HG02610 (cell line): ENCODE measurements at regions not wholly inside any gene's neighbourhood (a gene's known extent, or its start where the extent isn't known, plus 50 kb on each side); places are given as distances from the start of the nearest gene placed in this dataset.

Source experiments
- ATAC-seq: cut with Tn5 transposase; IDR thresholded peaks from one replicate; pipeline ENCODE4 v1.9.1; 2021; ENCODE audit warnings: mild to moderate bottlenecking, moderate library complexity; ENCODE audit not compliant: unreplicated experiment

DNA sequence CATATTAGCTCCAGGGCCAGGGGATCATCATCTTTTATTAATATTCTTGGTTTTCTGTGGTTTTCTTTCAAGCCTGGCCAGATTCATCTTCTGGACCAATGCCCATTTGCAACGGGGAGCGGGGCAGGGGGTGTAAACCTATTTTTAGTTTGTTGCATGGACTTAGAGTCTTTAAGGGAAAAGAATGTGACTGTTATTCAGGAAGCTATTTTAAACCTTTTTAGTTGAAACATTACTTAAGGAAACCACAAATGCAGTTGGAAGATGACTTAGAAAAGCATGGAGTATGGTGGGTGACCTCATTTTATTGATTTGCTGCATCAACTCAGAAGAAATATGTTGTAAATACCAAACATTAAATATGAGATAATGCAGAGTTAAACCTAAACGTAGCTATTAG is 368.4 kb upstream of the E2F7 start:
- ATAC-seq: no peak

DNA sequence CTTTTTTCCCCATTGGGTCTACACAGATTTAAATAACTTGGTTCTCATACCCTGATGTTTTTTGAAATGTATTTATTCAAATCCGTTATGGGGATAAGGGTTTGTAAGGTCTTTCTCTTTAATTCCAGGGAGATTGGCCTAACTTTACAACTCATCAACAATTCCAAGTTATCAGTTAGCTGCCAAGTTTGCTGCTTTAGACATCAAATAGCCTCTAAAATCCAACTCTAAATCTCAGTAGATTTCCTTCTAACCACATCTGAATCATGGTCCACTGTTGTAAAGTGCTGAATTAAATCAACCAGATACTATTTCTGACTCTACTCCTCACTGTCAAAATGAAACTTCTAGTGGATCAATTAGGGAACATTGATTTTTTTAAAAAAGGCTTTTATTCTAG is 364.1 kb upstream of the E2F7 start:
- ATAC-seq: no peak

DNA sequence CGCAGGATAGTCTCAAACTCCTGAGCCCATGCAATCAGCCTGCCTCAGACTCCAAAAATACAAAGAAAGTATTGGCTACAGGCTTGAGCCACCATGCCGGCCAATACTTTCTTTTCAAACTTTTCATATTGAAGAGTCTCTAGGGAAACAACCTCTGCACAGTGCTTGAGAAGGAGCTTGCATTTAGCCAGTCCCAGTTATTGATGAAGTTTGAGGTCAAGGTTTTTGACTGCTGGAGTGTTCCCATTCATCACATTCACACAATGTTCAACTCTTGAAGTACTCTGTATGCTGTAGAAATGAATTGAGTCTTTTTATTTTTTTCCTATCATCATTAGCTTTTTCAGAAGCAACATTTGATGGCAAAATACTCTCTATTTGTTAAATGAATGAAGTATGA is 355.8 kb upstream of the E2F7 start:
- no peak for ATAC-seq

DNA sequence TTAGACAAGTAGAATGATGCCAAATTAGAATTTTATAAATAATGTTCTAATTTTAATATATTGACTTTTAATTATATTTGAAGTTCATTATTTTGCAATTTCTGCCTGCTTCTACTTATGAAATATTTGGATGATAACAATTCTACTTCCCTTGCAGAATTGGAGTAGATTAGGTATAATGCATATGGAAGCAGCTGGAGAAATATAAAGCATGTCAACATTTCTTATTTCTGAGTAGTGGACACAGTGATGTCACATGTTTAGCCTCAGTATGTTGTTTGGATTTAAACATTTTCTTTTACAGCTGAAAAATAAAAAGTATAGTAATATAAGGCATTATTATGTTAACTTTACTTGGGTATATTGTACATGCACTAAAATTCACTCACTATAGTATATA is 344.2 kb upstream of the E2F7 start:
- ATAC-seq: no peak

DNA sequence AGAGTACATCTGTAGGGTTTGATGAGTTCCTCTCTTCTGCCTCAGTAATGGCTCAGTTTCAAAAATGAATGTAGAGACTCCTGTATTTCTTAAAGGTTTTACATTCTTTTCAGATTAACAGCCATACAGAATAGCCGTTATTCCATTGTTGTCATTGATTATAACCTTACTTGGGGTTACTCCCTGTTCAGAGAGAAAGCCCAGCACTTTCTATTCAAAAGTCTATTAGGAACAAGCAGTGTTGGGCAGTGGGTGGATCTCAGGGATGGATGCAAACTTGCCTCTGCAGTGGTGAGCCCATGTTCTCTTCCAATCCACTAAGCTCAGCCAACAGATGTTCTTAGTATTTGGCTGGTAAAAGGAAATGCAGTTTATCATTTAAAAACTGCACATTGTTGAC is 342.6 kb upstream of the E2F7 start:
- no peak for ATAC-seq

DNA sequence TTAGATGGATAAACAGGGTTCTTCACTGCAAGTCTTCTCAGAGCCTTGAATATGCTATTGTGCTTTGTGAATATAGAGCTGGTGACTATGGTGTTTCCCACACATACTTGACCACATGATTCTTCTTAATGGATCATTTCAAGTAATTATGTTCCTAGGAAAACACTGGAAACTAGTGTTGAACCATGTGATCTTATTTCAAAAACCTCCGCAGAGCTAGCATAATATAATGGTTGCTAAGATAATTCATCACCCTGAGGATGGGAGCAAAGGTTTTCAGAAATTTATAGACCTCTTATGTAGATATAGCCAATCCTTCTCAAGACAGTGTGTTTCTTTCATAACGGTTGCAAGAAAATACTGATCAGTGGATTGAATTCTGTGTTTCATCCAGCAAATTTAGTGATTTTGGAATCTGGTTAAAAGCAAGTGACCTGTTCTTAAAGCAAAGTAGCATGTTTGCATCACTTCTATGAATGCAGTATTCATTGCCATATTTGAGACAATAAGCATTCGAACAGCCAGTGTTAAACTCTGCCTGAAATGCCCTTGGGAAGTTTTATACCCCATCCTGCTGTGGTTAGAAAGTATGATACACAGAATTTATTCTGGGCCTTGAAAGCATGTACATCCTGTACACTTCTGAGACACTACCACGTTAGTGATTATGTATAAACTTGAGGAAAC is 341.0 kb upstream of the E2F7 start:
- no peak for ATAC-seq

DNA sequence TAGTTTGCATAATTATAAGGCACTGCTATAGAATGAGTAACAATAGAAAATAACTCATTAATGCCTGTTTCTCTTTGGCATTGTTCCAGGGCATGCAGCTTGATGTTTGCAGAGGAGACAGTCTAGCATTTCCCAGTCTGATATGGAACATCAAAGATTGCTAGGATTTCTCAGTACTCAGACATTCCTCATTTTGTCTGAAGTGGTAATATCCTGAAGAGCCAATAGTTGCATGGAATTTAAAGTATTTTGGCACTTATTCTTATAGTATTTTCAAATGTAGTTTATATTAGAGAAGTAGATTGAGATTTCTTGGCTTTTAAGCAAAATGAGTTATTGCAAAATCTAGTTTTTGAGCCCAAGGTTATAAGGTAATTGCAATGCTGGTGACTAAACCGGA is 337.3 kb upstream of the E2F7 start:
- ATAC-seq: no peak

DNA sequence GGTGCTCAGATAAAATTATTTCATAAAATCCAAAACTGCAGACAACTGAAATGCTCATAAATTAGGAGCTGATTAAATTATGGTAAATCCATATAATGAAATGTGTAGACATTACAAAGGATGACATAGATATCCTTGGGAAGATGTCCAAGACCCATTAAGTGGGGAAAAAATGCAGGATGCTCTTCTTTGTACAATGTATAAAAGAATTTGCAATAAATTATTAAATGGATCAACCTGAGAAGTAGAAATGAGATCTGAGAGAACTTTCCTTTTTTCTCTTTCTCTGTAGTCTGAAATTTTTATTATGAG is 336.4 kb upstream of the E2F7 start:
- ATAC-seq: no peak

DNA sequence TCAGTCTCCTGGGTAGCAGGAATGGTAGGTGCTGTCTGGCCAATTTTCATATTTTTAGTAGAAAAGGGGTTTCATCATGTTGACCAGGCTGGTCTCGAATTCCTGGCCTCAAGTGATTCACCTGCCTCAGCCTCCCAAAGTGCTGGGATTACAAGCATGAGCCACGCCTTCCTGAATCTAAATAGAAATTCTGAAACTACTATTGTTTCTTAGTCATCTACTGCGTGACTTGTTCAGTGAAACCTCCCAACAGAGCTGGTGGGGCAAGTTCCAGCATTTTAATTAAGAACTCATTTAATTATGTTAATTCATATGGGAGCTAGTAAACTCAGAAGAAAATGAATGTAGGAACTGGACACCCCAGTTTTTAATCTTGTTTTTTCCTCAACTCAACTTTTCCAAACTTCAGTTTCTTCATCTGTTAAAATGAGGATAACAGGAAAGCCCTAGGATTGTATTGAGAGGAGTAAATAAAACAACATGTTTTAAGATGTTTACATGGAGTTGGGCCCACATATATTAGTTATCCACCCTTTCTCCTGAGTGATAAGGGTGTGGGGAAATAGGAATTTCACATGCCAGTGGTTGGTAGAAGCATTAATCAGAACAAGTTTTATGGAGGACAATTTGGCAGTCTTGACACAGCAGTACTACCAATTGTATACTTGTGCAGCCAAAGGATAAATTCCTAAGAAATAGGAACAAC is 335.8 kb upstream of the E2F7 start:
- ATAC-seq: no peak

DNA sequence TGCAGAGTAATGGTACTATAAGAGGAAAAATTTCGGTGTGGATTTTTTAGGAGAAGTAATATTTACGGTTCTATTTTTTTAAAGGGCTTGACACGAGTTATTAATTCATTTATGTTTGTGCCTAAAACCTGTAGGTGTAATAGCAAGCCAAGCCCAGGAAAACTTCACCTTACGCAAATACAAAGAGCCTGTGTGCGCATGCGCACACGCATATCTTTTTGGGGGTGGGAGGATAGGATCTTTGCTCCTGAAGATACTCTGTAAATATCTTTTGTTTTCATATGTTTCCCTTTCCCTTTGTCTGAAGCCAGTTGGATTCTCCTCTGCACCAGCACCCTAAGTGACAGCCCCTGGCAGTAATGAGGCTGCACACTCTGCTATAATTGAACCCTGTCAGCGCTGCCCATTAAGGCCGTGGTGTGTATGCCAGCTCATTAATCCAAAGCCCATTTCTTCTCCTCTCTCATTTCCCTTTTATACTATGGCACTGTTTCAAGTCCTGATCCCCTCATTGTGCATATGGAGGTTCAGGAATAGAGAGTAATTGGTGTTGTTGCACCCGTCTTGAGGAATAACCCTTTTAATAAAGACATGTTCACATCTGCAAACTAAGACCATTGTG is 327.2 kb upstream of the E2F7 start:
- ATAC-seq: no peak

DNA sequence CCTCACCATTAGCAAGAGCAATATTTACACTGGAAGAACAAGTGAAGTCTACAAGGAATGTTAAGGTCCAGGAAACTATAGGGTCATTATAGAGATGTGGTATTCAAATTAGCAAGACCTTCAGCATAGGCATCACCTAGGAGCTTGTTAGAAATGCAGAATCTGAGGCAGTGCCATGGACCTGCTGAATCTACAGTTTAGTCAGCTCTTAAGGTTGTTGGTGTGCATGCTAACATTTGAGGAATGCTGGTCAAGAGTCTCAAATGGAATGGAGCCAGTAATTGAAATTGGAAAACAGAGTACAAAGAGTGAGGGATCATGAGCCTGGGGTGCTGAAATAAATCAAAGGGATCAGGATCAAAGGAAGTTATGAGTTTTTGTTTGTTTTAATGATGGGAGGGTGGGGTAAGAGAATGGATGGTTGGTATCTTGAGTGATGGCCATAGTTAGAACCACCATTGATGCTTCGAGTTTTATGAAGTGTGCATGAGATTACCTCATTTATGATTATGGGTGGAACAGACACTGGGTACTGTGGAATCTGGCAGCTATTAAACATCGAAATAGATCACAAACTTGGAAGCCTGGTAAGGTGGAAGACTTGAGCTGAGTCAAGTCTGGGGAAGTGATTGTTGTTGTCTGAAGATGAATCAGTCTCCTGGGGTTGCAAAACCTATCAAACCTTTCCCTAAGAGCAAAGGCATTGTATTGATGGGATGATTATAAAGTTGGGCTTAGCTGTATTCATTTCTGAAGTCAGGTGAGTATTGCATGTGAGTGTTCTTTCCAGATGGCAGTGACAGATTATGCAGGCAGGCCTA is 323.3 kb upstream of the E2F7 start:
- ATAC-seq: no peak

DNA sequence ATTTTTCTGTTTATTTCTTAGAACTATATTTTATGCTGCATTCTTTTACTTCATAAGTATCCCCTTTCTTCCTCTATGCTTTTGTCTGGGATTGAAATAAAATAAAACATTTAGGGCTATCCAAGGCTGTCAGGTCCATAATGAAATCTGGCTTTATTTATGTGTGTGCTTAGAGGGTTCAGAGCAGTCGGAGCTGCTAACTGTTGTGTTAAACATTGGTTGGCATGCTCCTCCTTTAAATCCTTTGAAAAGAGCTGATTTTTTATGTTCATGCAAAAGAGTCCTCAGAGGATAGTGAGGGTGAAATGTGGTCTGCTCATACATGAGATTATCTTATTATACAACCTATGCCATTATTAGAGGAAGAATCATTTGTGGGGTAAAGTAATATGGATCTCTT is 322.3 kb upstream of the E2F7 start:
- no peak for ATAC-seq

DNA sequence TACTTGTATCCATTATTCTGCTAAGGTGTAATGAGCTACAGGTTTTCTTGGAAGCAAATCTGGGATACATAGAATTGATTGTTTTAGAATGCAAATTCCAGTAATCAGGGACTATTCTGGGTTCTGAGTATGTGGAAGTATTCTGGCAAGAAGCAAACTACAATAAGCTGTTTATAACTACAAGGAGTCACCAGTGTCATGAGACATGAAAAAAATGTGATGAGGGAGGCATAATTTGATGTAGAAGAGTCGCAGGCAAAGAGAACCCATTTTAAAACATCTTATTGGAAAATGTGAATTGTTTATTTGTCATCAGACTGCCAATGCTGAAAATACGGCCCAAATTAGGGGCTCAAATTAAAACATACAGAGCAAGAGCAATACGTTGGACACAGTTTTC is 321.8 kb upstream of the E2F7 start:
- ATAC-seq: no peak

DNA sequence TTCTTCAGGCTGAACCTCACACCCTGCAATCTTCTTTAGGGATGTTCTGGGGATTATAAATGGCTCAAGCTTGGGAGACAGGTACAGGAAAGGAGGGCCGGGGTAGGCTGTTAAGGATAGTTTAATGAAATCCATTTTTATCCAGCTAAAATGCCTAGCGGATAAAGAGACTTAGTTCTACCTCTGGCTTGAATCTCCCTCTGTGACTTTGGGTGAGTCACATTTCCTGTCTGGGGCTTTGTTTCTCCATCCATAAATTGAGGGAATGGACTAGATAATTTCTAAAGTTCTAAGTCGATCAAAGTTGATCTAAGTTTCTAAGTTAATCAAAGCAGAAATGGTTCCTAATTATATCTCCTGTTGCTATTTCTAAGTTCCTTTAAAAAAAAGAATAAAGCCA is 319.6 kb upstream of the E2F7 start:
- ATAC-seq: no peak

DNA sequence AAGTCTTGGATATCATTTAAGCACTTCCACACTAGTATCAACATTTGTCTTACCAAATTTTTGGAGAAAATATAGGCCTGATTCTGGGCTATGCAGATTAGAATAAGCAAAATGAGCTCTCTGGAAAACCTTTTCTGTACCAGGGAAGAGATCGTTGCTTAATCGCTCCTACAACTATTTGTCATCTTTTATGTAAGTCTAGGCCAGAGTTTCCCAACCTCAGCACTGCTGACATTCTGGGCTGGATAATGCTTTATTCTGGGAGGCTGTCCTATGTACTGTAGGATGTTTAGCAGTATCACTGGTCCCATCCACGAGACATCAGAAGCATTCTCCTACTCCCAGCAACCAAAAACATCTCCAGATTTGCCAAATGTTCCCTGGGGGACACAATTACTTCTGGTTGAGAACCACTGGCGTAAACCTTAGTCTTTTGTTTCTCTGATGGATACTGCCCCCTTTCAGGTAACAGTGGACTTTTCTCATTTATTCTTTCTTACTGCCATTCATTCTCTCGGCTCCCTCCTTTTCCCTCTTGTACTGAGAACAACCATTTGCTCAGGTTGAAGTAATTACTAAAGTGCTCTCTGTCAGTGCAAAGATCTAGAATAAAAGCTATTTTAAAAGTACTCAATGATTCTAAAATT is 316.9 kb upstream of the E2F7 start:
- ATAC-seq: no peak

DNA sequence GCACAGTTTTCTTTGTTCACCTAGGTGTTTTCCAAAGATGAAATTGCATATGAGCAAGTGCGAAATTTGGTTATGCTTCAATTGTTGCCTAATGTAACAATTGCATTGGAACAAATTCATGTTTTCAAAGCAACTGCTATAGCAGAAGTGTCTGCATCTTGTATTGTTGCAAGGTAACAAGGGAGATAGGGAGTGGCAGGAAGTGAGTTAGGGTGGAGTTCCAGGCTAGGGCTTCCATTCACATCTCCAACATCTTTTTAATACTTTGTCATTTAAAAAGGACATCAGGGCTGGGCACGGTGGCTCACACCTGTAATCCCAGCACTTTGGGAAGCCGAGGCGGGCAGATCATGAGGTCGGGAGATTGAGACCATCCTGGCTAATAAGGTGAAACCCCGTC is 312.3 kb upstream of the E2F7 start:
- no peak for ATAC-seq

DNA sequence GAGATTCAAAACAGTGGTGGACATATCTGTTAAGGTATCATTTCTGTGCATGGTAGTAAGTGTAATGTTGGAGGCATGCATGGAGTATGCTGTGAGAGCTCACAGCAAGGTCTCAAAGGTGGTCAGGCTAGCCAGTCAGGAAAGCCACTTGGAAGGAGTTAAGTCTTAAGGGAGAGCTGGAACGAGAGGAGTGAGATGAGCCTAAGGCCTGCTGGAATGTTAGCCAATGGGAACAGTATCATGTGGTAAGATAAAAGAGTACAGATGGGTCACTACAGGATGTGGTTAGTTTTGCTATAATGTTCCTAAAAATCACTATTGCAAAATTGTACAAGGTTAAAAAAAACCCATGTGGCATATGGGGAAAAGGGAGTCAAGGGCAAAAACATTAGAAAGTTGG is 311.7 kb upstream of the E2F7 start:
- no peak for ATAC-seq

DNA sequence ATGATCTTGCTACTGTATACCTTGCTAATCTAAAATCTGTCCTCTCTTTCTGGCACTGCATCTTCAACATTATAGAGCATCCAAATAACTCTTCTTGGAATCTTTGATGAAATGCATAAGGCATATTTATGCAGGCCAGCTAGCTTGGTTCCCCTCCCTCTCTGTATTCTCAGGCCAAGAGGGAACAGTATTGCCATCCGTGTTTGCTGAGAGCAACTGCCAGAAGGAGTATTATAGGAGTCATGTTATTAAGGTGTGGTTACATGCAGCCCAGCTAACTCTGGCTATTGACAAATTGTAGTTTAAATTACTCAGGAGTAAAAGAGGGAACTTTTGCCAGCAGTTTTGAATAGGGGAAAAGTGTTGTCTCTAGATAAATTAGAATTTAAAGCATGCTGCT is 309.3 kb upstream of the E2F7 start:
- no peak for ATAC-seq

DNA sequence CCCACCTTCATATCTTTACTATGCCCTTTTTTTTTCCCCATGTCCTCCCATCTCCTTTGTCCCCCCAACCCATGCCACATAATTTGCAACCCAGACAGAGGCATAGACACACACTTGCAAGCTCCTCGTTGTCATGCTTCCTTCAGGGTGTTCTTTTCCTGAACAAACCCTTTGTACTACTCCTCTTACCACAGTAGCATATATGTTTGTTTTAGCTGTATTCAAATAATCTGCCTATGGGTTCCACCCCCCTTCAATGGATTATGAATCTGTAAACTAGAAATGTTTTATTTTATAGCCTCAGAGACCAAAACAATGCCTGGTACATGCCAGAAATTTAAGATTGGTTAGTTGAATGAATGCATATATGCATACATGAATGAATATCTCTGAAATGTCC is 307.1 kb upstream of the E2F7 start:
- no peak for ATAC-seq

DNA sequence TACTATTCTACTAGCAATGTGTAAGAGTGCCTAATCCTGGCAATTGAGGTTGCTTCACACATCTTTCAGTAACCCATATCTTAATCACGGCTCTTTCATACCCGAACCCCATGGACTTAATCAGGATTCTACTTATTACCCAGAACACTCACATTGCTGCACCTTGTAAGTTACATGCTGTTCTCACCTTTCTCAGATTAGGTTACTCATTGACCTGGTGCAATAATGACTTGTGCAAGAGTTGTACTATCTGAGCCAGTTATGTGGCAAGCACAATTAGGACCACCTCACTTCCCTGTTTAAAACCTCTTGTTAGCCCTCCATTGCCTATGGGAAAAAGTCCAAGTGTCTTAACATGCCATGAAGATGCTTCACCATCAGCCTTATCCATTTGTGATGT is 306.7 kb upstream of the E2F7 start:
- no peak for ATAC-seq

DNA sequence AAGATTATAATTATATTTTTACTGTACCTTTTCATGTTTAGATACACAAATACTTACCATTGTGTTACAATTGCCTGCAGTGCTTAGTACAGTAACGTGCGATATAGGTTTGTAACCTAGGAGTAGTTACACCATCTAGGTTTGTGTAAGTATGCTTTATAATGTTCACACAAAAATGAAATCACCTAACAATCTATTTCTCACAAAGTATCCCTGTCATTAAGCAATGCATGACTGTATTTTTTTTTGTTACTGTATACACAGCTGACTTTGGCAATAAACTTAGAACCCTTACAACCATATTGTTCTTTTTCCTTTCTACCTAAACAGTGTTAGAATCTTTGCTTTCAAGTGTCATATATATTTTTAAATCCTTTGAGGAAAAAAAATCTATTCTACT is 303.0 kb upstream of the E2F7 start:
- no peak for ATAC-seq
